Hindlimb muscle (tissue), 1 donor: ENCODE measurements at regions not wholly inside any gene's neighbourhood (a gene's known extent, or its start where the extent isn't known, plus 50 kb on each side); places are given as distances from the start of the nearest gene placed in this dataset.
"Not testable (repeated sequence)": the region's sequence is repeated elsewhere in the genome, so short reads cannot be mapped to it uniquely, and the experiment has no call there.

Experiments used
- DNase-seq: peaks from one replicate; pipeline ENCODE4 v3.0.0-alpha.2; 2013

DNA sequence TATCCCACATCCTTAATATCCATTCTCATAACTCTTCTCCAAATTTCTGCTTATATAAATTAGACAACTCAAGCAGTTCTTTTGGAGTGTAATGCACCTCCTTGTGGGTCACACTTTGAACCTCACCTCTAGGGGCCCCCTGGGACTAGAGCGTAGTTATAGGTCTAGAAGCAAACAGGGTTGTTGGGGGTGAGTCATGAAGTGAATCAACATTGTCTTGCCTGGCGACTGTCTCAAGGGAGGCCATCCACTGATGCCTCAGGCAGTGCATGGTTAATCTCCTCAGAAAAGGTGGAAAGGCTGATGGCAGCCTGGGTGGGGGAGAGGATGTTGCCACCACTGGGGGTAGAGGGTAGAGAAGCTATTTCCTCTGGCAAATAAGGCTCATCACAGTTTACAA, 129.1 kb downstream of the TNFRSF21 start:
- DNase-seq, result no peak

DNA sequence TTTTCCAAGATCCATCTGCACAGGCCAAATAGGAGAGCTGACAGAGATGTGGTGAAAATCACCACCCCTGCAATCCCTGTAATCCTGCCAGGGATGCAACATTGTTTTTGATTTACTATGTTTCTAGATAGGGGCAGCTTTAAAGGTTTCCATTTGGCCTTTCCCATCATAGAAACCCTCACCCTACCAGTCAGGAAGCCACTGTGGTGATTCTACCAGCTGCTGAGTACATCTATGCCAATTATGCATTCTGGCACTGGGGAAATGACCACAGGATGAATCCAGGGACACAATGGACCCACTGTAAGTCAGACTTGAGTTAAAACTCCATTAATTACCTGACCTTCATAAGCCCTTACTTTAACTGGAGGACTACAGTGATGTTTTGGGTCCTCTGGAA, 130.4 kb downstream of the TNFRSF21 start:
- no peak for DNase-seq

DNA sequence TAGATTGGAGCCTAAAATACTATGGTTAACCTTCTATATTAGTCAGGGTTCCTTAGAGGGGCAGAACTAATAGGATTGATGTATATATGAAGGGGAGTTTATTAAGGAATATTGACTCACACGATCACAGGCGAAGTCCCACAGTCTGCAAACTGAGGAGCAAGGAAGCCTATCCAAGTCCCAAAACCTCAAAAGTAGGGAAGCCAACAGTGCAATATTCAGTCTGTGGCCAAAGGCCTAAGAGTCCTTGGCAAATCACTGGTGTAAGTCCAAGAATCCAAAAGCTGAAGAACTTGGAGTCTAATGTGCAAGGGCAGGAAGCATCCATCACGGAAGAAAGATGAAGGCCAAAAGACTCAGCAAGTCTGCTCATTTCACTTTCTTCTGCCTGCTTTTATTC, 133.5 kb upstream of the ADGRF1 start:
- no peak for DNase-seq

DNA sequence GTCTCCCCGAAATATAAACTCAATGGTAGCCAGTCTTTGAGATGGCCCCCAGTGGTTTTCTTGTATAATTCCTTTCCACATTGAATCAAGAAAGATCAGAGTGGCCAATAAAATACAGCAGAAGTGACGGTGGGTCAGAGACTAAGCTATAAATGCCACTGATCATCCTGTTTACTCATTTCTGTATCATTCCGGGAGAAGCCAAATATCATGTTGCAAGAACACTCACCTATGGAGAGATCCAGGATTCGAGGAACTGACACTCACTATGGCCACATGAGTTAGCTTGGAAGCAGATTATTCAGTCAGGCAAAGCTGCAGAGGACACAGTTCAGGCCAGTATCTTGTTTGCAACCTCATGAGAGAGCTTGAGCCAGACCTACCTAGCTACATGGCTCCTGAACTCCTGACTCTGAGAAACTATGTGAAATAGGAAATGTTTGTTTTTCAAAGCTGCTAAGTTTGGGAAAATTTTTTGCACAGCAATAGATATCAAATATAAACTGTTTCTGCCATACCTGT, 132.4 kb upstream of the ADGRF1 start:
- DNase-seq, result no peak

DNA sequence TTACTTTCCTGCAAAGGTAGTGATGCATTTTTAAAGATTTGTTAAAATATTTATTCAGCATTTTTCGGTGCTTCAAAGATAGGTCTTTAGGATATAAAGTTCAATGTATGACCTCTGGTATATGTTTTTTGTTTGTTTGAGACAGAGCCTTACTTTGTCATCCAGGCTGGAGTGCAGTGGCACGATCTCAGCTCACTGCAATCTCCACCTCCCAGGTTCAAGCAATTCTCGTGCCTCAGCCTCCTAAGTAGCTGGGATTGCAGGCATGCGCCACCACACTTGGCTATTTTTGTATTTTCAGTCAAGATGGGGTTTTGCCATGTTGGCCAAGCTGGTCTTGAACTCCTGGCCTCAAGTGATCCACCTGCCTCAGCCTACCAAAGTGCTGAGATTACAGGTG, 131.9 kb upstream of the ADGRF1 start:
- not testable (repeated sequence) for DNase-seq

DNA sequence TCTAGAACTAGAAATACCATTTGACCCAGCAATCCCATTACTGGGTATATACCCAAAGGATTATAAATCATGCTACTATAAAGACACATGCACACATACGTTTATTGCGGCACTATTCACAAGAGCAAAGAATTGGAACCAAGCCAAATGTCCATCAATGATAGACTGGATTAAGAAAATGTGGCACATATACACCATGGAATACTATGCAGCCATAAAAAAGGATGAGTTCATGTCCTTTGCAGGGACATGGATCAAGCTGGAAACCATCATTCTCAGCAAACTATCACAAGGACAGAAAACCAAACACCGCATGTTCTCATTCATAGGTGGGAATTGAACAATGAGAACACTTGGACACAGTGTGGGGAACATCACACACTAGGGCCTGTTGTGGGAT, 131.0 kb upstream of the ADGRF1 start:
- not testable (repeated sequence) for DNase-seq

DNA sequence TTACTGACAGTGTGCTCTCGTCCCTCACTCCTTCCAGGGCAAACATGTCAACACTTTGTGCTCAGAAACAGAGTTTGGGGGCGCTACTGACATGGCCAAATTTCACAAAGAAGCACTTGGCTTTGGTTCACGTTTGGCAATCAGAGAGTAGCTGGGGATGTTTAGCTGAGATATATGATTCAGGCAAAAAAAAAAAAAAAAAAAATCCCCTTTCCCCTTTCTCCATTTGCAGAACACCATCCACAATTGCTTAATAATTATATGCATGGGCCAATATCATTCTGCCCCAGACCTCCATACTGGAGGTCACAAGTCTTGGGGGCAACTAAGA, 128.4 kb upstream of the ADGRF1 start:
- no peak for DNase-seq

DNA sequence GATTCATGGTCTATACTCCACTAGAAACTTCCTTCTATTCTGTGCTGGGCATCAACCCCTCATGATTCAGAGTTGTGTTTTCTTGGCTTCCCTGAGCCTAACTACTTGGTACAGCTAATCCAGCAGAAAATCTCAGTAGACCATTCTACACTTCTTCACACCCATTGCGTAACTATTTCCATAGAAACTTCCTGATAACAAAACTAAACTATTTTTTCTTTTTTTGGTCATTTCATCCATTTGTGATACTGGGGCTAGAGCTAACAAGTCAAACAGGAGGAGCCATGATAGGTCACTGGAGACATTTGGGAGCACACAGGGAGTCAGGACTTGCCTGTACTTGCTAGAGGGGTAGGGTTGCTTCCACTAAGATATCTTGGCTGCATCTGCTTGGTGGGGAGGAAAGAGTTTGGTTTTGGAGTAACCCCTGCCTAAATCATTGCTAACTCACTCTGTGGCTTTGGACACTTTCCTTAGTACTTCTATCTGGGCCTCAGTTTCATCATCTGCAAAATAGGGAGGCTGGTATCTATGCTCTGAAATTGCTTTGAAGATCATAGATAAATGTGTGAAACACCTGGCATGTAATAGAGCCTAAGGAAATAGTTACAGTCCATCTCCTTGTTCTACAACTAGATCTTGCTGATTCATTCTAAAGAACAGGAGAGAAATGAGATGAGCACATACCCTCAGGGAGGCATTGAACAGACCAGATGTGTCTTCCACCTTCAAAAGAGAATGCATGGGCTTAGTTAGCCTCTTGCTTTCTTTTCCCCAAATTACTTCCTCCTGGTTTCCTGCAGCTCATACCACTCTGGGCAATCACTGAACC, 127.9 kb upstream of the ADGRF1 start:
- DNase-seq, result no peak

DNA sequence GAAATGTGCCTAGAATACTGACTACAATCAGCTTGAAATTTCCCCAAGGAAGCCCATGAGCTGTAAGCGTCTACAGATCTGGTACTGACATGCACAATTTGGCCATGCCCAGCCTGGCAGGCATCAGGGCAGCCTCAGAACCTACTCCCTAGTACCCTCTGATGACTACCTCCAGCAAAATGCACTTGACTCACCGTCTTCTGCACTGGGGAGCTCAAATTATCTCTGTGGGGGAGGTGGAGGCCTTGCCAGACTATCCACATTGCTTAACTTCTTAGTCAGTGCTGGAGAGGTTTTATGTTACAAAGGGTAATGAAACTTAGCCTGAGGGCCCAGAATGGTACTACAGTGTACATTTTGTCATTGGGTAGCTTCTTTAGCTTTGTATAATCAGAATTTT, 126.0 kb upstream of the ADGRF1 start:
- no peak for DNase-seq

DNA sequence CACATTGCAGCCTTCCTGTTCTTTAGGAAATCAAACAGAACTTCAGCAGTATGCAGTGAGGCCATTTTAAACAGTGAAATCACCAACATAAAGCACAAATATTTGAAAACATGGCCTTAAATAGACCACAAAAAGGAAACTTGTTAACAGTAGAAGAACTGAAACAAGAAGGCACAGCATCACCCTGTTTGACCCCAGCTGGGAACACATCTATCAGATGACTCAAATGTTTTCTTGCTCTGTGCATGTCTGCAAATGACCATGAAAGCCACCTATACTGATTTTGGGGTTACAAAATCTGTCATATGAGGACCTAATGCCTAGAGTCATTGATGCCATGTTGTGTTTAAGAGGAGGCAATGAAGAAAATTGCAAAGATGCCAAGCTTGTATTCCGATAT, 123.8 kb upstream of the ADGRF1 start:
- DNase-seq, result no peak

DNA sequence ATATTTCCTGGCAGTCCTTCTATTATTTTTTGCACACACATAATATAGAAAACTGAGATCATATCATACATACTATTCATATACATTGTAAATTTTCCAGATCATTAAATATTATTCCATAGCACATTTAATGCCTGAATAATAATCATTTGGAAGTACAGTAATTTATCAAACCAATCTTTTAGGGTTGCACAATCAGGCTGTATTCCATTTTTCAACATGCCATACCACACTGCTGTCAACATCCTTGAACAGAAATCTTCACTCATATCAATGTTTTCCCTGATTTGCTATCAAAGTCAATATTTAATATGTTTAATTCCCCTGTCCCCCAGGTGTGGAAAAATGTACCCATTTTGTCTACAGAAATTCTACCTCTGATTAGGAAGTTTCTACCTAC, 122.7 kb upstream of the ADGRF1 start:
- no peak for DNase-seq

DNA sequence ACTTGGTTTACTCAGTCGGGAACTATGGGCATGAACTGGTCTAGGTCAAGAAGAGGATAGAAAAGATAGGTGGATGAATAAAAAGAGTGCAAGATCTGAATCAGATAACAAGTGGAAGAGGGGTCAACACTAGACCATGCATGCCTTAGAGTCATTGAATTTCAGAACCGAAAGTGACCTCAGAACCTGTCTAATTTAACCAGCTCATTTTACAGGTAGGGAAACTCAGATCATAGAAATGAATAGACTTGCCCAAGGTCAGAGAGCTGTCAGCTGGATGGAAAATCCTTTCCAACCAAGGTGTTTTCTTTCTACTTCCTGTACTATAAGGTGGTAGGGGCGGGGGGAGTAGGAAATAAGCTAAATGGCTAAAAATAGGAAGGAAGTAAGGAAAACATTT, 121.4 kb upstream of the ADGRF1 start:
- no peak for DNase-seq

DNA sequence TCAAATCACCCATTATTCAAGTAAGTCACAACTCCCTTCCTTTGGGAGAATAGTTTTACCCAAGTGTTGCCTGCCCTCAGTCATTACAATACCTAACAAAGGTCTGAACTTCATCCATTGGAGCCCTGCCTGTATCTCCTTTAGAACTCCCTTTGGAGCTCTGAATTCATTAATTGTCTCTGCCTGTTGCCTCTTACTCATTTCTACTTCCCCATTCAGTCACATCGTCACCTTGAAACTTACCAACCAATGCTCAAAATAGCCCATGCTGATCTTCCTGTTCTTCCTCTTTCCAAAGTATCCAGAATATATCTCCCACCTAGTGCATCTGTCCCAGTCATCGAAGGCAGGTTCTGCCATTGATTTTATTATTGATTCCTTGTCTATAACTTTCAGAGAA, 120.7 kb upstream of the ADGRF1 start:
- no peak for DNase-seq

DNA sequence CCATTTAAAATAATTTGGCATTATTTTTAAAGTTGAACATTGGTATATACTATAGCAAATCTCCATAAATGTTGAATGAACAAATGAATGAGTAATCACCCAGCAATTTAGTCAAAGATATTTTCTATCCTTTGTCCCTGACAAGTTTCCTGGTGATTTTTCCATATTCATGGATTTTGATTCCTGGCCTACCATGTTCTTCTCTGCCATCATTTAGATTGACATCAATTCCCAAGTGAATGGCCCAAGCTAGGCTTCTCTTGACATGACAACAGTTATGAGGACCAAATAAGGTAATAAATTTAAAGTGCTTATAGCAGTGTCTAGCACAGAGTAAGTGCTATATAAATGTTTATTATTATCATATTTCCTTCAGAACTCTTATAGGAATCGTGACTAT, 120.1 kb upstream of the ADGRF1 start:
- no peak for DNase-seq

DNA sequence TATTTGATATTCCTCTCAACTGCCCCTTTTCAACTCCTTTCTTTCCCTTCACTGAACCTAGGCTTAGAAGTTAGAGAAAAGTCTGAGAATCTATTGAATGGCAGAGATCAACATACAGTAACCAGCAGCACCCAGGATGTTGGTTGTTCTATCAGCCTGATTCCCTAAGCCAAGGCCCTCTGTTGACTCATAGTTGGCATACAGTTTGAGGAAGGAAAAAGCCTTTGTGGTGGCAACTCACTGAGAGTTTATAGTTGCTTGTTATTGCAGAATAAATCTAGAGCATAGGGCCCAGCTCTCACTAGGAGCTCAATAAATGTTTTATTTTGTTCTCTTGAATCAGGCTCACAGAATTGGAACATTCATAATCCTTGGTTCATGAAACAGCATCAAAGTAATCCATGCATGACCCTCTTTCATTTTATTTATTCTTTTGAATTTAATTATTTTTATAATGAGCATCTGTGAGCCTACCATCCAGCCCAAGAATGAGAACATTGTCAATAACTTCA, 119.1 kb upstream of the ADGRF1 start:
- DNase-seq, result no peak

DNA sequence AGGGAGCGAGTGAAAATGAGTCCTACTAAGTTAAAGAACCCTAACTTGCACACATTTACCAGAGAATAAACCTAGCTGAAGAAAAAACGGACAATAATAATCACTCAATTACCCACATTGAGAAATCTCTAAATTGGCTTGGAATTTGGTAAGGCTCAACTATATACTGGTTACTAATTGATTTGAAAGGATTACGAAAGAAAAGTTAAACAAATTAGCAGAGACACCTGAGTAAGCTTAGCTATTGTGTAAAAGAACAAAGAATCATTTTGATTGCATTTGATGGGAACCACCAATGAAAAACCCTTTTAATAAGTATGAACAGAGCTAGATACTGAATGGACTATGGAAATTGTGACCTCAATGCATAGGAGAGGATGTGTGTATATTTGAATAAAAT, 118.6 kb upstream of the ADGRF1 start:
- DNase-seq, result no peak

DNA sequence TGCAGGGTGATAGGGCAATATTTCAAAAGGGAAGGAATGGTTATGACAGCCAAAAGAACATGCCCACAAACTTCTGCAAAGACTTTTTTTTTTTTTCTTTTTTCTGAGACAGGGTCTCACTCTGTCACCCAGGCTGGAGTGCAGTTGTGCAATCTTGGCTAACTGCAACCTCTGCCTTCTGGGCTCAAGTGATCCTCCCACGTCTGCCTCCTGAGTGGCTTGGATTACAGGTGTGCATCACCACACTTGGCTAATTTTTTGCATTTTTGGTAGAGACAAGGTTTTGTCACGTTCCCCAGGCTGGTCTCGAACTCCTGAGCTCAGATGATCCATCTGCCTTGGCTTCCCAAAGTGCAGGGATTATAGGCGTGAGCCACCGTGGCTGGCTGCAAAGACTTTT, 117.6 kb upstream of the ADGRF1 start:
- no peak for DNase-seq

DNA sequence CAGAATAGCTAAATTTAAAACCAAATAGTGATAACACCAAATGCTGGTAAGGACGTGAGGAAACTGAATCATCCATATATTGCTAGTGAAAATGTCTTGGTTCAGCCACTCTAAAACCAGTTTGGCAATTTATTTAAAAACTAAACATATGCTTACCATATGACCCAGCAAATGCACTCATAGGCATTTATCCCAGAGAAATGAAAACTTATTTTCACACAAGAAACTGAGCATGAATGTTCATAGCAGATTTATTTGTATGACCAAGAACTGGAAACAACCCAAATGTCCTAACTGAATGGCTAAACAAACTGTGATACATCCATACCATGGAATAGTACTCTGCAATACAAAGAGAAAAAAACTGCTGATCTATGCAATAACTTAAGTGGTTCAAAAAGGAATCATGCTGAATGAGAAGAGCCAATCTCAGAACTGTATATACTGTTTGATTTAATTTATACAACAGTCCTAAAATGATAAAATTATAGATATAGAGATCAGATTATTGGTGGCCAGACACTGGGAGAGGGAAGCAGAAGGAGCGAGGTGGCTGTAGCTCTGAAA, 115.6 kb upstream of the ADGRF1 start:
- no peak for DNase-seq

DNA sequence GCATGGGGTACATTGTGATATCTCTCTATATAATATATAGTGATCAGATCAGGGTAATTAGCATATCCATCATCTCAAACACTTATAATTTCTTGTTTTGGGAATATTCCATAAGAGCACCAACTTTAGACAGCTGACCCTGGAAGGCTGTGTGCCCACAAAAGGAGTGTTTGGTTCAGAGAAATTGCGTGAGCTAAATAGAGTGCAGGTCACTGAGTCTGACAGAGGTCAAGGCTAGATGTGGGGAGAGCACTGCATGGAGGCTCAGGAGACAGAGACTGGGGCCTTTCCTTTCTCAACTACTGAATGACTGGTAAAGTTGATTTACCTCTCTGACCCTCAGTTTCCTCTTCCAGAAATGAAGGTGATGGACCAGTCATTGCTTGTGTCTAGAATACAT, 114.9 kb upstream of the ADGRF1 start:
- no peak for DNase-seq

DNA sequence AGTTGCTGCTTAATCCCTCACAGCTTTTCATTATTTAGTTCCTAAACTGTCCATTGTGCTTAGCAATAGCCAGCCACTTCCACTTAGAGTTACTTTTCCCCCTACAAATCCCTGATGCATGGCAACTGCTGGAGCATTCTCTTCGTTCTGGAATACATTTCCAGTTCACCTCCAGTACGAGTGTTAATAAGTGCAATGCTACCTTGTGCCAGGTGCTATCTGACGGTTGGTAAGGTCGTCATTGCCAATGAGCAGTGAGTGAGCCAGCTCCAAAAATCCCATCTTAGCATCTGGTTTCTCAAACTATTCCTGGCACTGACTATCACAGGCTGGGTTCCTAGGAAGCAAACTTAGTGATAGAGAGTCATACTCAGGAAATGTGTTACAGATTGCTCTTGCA, 114.1 kb upstream of the ADGRF1 start:
- DNase-seq, result no peak

DNA sequence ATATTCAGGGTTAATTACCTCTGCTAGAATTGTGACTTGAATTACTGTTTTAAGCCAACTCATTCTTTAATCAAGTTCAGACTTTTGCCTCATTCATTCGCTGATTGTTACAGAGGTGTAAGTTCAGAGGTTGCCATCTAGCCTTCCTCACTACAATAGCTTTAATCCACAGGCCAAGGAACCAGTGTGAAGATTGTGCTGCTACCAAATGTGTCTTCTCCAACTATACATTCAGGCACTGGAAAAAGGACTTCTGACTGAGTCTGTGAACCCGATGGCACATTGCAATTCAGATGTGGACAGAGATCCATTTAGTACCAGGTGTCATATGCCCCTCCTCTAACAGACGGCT, 111.2 kb upstream of the ADGRF1 start:
- DNase-seq, result no peak

DNA sequence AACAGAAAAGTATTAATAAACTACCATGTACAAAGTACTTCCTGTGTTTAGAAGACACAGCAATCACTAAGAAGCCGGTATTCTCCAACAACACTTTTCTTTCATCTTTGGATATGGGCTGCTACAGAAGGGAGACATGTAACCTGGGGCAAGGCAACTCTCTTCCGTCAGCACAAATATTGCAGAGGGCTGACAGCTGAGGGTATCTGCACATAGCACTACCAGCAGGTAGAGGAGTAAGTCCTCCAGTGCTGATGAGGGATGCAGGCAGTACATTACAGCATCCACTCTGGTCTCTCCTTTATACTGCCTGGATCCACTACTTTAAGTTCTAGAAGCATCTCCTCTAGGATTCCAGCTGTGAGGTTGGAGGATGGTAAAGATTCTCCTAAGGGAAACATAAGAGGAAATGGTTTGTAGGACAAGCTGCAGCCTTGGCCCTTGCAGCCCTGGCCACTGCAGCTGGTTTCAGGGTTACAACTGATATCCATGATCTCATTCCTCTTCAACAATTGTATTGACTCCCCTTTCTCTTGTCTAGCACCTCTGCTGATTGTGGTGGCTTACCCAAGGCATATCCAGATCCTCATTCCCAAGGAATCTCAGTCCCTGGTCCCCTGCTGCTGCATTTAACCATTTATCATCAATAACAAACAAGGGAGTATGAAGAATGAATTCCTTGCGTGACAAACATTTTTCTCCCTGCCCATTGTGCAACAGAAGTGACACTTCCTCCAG, 110.7 kb upstream of the ADGRF1 start:
- no peak for DNase-seq

DNA sequence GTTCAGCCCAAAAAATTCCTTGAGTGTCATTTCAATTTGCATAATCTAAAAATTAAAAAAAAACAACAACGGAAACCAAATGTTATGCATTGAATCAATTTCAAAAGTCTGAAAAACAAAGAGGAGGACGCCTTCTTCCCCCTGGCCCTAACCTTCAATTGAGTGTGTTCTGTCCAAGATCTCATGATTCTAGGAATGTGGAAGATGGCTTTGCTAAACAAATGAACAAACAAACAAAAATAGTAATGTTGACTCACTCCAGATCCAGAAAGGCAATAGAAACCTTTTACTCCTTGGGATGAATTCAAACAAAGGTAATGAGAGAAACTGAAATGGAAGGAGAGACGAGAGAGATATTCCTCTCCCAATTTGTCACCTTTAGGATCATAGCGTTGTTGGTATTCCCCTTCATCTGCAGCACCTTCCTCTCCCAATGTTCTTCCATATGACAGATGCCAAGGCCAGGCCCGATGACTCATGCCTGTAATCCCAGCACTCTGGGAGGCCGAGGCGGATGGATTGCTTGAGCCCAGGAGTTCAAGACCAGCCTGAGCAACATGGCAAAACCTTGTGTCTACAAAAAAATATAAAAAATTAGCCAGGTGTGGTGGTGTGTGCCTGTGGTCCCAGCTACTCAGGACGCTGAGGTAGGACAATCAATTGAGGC, 109.2 kb upstream of the ADGRF1 start:
- no peak for DNase-seq
